LHCN-M2 (cell line): ENCODE measurements at regions not wholly inside any gene's neighbourhood (a gene's known extent, or its start where the extent isn't known, plus 50 kb on each side); places are given as distances from the start of the nearest gene placed in this dataset.
"Not testable (repeated sequence)": the region's sequence is repeated elsewhere in the genome, so short reads cannot be mapped to it uniquely, and the experiment has no call there.

Experiments used
- DNase-seq: peaks from one replicate; pipeline ENCODE4 v3.0.0-alpha.2; 2012; ENCODE audit warnings: low read depth

- no peak for DNase-seq
These were observed 257.9 kb downstream of the PDCD6IP start for GRCh38 chr3:34056181-34056910.

- no peak for DNase-seq
These were observed 258.5 kb downstream of the PDCD6IP start for GRCh38 chr3:34056951-34057390.

- DNase-seq = not testable (repeated sequence)
These were observed 262.6 kb downstream of the PDCD6IP start for GRCh38 chr3:34060995-34061394.

GRCh38 chr3:34065901-34066300 is 267.5 kb downstream of the PDCD6IP start:
- peak; percentile 84 for DNase-seq

GRCh38 chr3:34066328-34066727 is 267.9 kb downstream of the PDCD6IP start:
- DNase-seq = no peak

- DNase-seq = no peak
These were observed 268.6 kb downstream of the PDCD6IP start for GRCh38 chr3:34066999-34067398.

GRCh38 chr3:34067536-34068051 is 269.2 kb downstream of the PDCD6IP start:
- DNase-seq = no peak

- DNase-seq = no peak
These were observed 270.1 kb downstream of the PDCD6IP start for GRCh38 chr3:34068505-34068904.

GRCh38 chr3:34070831-34071585 is 272.6 kb downstream of the PDCD6IP start:
- no peak for DNase-seq

GRCh38 chr3:34072297-34072696 is 273.9 kb downstream of the PDCD6IP start:
- no peak for DNase-seq

GRCh38 chr3:34073111-34073510 is 274.7 kb downstream of the PDCD6IP start:
- DNase-seq = no peak

- DNase-seq = no peak
These were observed 275.5 kb downstream of the PDCD6IP start for GRCh38 chr3:34073961-34074360.

- DNase-seq = no peak
These were observed 277.5 kb downstream of the PDCD6IP start for GRCh38 chr3:34075975-34076374.

- DNase-seq = no peak
These were observed 279.2 kb downstream of the PDCD6IP start for GRCh38 chr3:34077417-34078195.

GRCh38 chr3:34078418-34078817 is 280.0 kb downstream of the PDCD6IP start:
- no peak for DNase-seq

GRCh38 chr3:34079849-34080248 is 281.4 kb downstream of the PDCD6IP start:
- not testable (repeated sequence) for DNase-seq

- not testable (repeated sequence) for DNase-seq
These were observed 291.9 kb downstream of the PDCD6IP start for GRCh38 chr3:34090379-34090778.

- no peak for DNase-seq
These were observed 292.4 kb downstream of the PDCD6IP start for GRCh38 chr3:34090876-34091275.

GRCh38 chr3:34094280-34094679 is 295.9 kb downstream of the PDCD6IP start:
- DNase-seq = not testable (repeated sequence)

GRCh38 chr3:34102288-34102687 is 303.9 kb downstream of the PDCD6IP start:
- DNase-seq = no peak

GRCh38 chr3:34106379-34106778 is 307.9 kb downstream of the PDCD6IP start:
- no peak for DNase-seq

GRCh38 chr3:34106879-34107278 is 308.4 kb downstream of the PDCD6IP start:
- peak; percentile 32 for DNase-seq
